ENCODE measurements at regions not wholly inside any gene's neighbourhood (a gene's known extent, or its start where the extent isn't known, plus 50 kb on each side); places are given as distances from the start of the nearest gene placed in this dataset.

DNA sequence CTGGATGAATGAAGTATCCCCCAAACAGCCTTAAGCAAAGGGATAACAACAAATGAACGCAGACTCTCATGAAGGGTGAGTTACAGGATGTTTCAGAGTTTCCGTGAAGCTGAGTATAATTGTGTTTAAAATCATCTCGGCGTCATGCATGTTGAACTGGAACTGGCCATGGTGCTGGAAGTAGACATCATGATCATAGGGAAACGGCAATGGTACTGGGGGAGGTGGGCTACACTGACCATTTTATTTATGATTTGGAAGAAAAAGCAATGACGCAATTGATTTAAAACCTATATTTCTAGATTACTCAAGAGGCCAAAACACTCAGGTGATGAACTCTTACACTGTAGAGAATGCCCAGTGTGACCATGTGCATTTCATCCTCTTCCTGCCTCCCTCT lies 387.9 kb upstream of the MYT1L start:
- Mint-ChIP-seq H3K4me1 (ENCODE audit: low read depth) (no peaks in the 10 kb centered on the region), H3K27ac (ENCODE audit: unreplicated experiment) (no peak overlapping the region), H3K9me3 (ENCODE audit: low read depth) (peaks cover 5% of the 10 kb centered on the region), H3K4me3 (ENCODE audit: unreplicated experiment) (no peak overlapping the region), H3K27me3 (ENCODE audit: low read depth) (peaks cover 13% of the 10 kb centered on the region), H3K36me3 (ENCODE audit: low read depth) (no peaks in the 10 kb centered on the region)
- TF ChIP-seq, protein P1, sequence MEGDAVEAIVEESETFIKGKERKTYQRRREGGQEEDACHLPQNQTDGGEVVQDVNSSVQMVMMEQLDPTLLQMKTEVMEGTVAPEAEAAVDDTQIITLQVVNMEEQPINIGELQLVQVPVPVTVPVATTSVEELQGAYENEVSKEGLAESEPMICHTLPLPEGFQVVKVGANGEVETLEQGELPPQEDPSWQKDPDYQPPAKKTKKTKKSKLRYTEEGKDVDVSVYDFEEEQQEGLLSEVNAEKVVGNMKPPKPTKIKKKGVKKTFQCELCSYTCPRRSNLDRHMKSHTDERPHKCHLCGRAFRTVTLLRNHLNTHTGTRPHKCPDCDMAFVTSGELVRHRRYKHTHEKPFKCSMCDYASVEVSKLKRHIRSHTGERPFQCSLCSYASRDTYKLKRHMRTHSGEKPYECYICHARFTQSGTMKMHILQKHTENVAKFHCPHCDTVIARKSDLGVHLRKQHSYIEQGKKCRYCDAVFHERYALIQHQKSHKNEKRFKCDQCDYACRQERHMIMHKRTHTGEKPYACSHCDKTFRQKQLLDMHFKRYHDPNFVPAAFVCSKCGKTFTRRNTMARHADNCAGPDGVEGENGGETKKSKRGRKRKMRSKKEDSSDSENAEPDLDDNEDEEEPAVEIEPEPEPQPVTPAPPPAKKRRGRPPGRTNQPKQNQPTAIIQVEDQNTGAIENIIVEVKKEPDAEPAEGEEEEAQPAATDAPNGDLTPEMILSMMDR (IDR thresholded peaks at IDR 0.05), result no peak
- DNase-seq (ENCODE audit: low spot score), result no peak

DNA sequence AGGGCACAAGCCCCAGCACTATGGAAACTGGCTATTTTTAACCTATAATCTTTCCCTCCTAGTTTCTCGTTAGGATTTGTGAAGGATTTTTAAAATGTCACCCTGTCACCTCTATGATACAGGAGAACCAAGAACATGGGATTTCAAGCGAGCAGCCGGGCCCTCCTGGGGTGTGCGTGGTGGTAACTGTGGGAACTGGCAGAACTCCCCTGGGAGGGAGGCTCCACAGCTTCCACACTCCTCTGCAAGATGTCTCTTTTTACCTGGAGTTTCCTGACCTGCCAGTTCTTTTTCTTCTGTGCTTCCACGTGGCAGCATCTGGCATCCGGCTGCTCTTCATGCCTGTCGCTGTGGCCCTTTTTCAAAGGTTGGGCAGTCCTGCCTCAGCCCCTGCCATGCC lies 386.3 kb upstream of the MYT1L start:
- TF ChIP-seq, protein P1 (IDR thresholded peaks at IDR 0.05), result no peak
- H3K9me3 Mint-ChIP-seq (ENCODE audit: low read depth), result peaks cover 5% of the 10 kb centered on the region
- H3K4me1 Mint-ChIP-seq (ENCODE audit: low read depth), result no peaks in the 10 kb centered on the region
- H3K36me3 Mint-ChIP-seq (ENCODE audit: low read depth), result no peaks in the 10 kb centered on the region
- peaks cover 13% of the 10 kb centered on the region for H3K27me3 Mint-ChIP-seq (ENCODE audit: low read depth)
- no peak for DNase-seq (ENCODE audit: low spot score)
- H3K4me3 Mint-ChIP-seq (ENCODE audit: unreplicated experiment), result no peak overlapping the region
- no peak overlapping the region for H3K27ac Mint-ChIP-seq (ENCODE audit: unreplicated experiment)

DNA sequence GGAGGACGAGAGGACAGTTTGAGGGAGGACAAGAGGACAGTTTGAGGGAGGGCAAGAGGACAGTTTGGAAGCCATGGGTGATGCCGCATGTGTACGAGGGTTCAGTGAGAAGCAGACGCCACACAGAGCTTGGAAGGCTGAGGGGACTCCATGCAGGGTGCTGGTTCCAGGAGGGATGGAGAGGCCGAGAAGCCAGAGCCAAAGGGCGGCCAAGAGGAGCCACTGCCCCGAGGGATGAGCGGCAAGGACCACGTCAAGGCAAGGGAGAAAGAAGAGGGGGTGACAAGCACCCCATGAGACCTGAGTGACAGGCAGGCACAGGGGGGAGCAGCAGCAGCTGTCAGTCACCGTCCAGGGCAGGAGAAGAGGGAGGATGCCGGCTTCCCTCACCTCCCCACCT lies 385.7 kb upstream of the MYT1L start:
- TF ChIP-seq, protein P1 (IDR thresholded peaks at IDR 0.05), result no peak
- Mint-ChIP-seq H3K4me3 (ENCODE audit: unreplicated experiment) (no peak overlapping the region), H3K27me3 (ENCODE audit: low read depth) (peaks cover 18% of the 10 kb centered on the region), H3K9me3 (ENCODE audit: low read depth) (peaks cover 5% of the 10 kb centered on the region), H3K36me3 (ENCODE audit: low read depth) (no peaks in the 10 kb centered on the region), H3K27ac (ENCODE audit: unreplicated experiment) (no peak overlapping the region), H3K4me1 (ENCODE audit: low read depth) (no peaks in the 10 kb centered on the region)
- no peak for DNase-seq (ENCODE audit: low spot score)

DNA sequence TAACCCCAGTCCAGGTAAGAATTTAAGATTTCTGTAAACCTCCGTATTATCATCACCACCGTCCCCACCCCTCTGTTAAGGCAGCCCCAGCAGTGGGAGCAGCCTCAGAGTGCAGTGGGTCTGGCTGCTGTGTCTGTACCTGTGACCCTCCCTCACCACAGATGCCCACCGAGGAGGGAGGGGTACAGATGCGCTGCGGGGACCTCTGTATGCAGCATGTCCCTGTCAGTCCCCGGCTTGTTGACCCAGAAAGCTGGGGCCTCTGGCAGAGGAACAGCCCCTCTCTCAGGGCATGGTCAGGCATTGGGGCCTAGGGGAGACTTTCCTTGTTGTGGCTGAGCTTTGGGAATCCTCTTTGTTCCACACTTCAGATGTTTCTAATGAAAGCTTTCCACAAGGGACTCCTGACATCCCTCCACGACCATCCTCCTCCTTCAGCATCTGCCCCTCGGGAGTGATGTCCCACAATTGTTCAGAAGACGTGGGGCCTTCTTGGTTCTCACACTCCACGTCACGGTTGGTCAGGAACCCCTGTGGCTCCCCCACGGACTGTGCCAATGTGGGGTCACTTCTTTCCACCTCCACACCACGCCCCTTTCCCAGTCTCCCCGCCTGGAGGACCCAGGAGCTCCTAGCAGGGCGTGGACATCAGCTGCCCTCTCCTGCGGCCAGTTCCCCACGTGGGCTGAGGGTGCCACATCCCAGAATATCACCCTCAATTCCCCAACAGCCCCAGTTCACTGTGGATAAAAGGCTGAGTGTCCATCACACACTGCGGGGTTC lies 384.2 kb upstream of the MYT1L start:
- Mint-ChIP-seq H3K4me1 (ENCODE audit: low read depth) (no peaks in the 10 kb centered on the region), H3K27me3 (ENCODE audit: low read depth) (peaks cover 22% of the 10 kb centered on the region), H3K36me3 (ENCODE audit: low read depth) (no peaks in the 10 kb centered on the region), H3K4me3 (ENCODE audit: unreplicated experiment) (no peak overlapping the region), H3K27ac (ENCODE audit: unreplicated experiment) (no peak overlapping the region), H3K9me3 (ENCODE audit: low read depth) (peaks cover 5% of the 10 kb centered on the region)
- DNase-seq (ENCODE audit: low spot score), result peak; percentile 61
- TF ChIP-seq, protein P1 (IDR thresholded peaks at IDR 0.05), result no peak

DNA sequence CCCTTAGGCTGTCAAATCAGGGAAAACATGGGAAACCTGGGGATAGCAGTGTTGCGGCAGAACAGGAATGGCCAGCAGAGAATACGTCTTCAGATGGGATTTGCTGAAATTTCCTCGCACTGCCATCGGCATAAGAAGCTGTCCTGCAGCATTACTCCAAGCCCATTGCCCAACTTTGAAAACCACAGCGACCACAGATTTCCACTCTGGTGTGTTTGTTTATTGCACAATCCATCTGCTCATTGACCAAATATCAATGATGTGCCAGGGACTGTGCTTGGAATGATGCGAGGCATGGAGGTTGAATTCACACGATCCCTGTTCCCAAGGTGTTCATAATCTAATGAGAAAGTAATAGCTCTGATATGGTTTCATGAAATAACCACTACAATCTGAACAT lies 383.3 kb upstream of the MYT1L start:
- Mint-ChIP-seq H3K4me1 (ENCODE audit: low read depth) (no peaks in the 10 kb centered on the region), H3K27me3 (ENCODE audit: low read depth) (peaks cover 24% of the 10 kb centered on the region), H3K27ac (ENCODE audit: unreplicated experiment) (no peak overlapping the region)

More for the DNA sequence above, 383.3 kb upstream of the MYT1L start:
- Mint-ChIP-seq H3K9me3 (ENCODE audit: low read depth) (peaks cover 5% of the 10 kb centered on the region), H3K36me3 (ENCODE audit: low read depth) (no peaks in the 10 kb centered on the region), H3K4me3 (ENCODE audit: unreplicated experiment) (no peak overlapping the region)
- DNase-seq (ENCODE audit: low spot score), result no peak
- TF ChIP-seq, protein P1 (IDR thresholded peaks at IDR 0.05), result no peak

Data from chondrocyte (in vitro differentiated cells).